HG03558 (cell line): ENCODE measurements at regions not wholly inside any gene's neighbourhood (a gene's known extent, or its start where the extent isn't known, plus 50 kb on each side); places are given as distances from the start of the nearest gene placed in this dataset.
"Not testable (repeated sequence)": the region's sequence is repeated elsewhere in the genome, so short reads cannot be mapped to it uniquely, and the experiment has no call there.

Experiments
- ATAC-seq: cut with Tn5 transposase; IDR thresholded peaks from one replicate; pipeline ENCODE4 v1.9.1; 2021; ENCODE audit warnings: moderate number of reproducible peaks; ENCODE audit not compliant: unreplicated experiment; ENCODE audit errors: extremely low read depth

GRCh38 chr4:31783311-31783710 lies 1063.1 kb downstream of the PCDH7 start:
- ATAC-seq, result no peak

GRCh38 chr4:31784558-31784957 lies 1064.4 kb downstream of the PCDH7 start:
- no peak for ATAC-seq

- ATAC-seq, result no peak
Observed at GRCh38 chr4:31787701-31788100, 1067.5 kb downstream of the PCDH7 start.

- no peak for ATAC-seq
Observed at GRCh38 chr4:31788676-31789075, 1068.5 kb downstream of the PCDH7 start.

- ATAC-seq, result no peak
Observed at GRCh38 chr4:31791666-31792065, 1071.5 kb downstream of the PCDH7 start.

GRCh38 chr4:31793907-31794306 lies 1073.7 kb downstream of the PCDH7 start:
- ATAC-seq, result no peak

- not testable (repeated sequence) for ATAC-seq
Observed at GRCh38 chr4:31797052-31797451, 1076.9 kb downstream of the PCDH7 start.

- no peak for ATAC-seq
Observed at GRCh38 chr4:31803526-31804195, 1083.5 kb downstream of the PCDH7 start.

GRCh38 chr4:31807036-31807435 lies 1086.9 kb downstream of the PCDH7 start:
- no peak for ATAC-seq

- ATAC-seq, result no peak
Observed at GRCh38 chr4:31844350-31844749, 1124.2 kb downstream of the PCDH7 start.

- ATAC-seq, result no peak
Observed at GRCh38 chr4:31851946-31852345, 1131.8 kb downstream of the PCDH7 start.

- ATAC-seq, result no peak
Observed at GRCh38 chr4:31877429-31877828, 1157.3 kb downstream of the PCDH7 start.

GRCh38 chr4:31880837-31881236 lies 1160.7 kb downstream of the PCDH7 start:
- not testable (repeated sequence) for ATAC-seq

GRCh38 chr4:31896349-31896748 lies 1176.2 kb downstream of the PCDH7 start:
- ATAC-seq, result no peak

- ATAC-seq, result no peak
Observed at GRCh38 chr4:31905363-31905762, 1185.2 kb downstream of the PCDH7 start.

- ATAC-seq, result no peak
Observed at GRCh38 chr4:31908261-31908660, 1188.1 kb downstream of the PCDH7 start.

- ATAC-seq, result no peak
Observed at GRCh38 chr4:31917334-31917733, 1197.2 kb downstream of the PCDH7 start.

GRCh38 chr4:31918891-31919290 lies 1198.7 kb downstream of the PCDH7 start:
- no peak for ATAC-seq

- ATAC-seq, result no peak
Observed at GRCh38 chr4:31923634-31924033, 1203.5 kb downstream of the PCDH7 start.

GRCh38 chr4:31929676-31930345 lies 1209.6 kb downstream of the PCDH7 start:
- ATAC-seq, result no peak

- ATAC-seq, result no peak
Observed at GRCh38 chr4:31946456-31946855, 1226.3 kb downstream of the PCDH7 start.

GRCh38 chr4:31947101-31947500 lies 1226.9 kb downstream of the PCDH7 start:
- ATAC-seq, result no peak
